GM21528 (cell line): ENCODE measurements at regions not wholly inside any gene's neighbourhood (a gene's known extent, or its start where the extent isn't known, plus 50 kb on each side); places are given as distances from the start of the nearest gene placed in this dataset.
"Not testable (repeated sequence)": the region's sequence is repeated elsewhere in the genome, so short reads cannot be mapped to it uniquely, and the experiment has no call there.

Experiments
- ATAC-seq: cut with Tn5 transposase; IDR thresholded peaks from one replicate; pipeline ENCODE4 v1.9.1; 2021; ENCODE audit warnings: mild to moderate bottlenecking, moderate library complexity; ENCODE audit not compliant: unreplicated experiment, low FRiP score

- no peak for ATAC-seq
Measured at GRCh38 chr20:58044931-58045555, 183.4 kb downstream of the ANKRD60 start.

GRCh38 chr20:58044286-58044685 is 184.2 kb downstream of the ANKRD60 start:
- no peak for ATAC-seq

- ATAC-seq, result no peak
Measured at GRCh38 chr20:58043236-58044140, 185.0 kb downstream of the ANKRD60 start.

- no peak for ATAC-seq
Measured at GRCh38 chr20:58042591-58042990, 185.9 kb downstream of the ANKRD60 start.

DNA sequence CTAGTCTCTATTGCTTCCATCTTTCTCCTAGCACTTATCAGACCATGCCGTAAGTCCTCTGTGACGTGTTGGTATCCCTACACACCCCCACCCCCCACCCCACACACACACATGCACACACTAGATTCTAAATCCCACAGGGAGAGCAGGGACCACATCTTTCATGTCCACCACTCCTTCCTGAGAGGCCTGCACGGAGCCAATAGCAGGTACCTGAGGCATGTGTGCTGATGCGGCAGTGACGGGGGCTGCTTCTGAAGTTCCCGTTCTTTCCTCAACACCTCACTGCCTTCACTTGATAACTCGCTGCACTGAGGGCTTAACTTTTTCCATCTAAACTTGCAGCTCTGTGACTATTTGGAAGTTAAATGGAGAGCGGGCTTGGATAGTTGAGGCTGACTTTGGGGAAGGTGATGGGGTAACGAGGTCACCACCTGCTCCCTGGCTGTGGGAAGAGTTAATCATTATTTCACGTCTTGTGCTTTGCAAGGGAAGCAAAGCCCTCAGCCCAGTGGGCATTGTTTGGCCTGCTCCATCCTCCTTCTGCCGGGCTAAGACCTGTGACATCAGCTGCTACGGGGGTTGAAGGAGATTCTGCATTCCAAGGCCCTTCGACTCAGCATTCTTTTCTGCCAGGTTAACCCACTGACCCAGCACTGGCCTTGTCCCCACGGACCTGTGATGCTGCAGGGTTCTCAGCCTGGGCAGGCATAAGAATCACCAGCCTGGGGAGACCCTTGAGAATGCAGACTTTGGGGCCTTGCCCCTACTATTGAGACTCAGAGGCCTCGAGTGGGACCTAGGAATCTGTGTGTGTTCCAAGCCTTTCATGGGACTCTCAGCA is 187.8 kb downstream of the ANKRD60 start:
- no peak for ATAC-seq

- no peak for ATAC-seq
Measured at GRCh38 chr20:58039274-58040092, 189.0 kb downstream of the ANKRD60 start.

GRCh38 chr20:58038123-58038654 is 190.3 kb downstream of the ANKRD60 start:
- ATAC-seq, result no peak

DNA sequence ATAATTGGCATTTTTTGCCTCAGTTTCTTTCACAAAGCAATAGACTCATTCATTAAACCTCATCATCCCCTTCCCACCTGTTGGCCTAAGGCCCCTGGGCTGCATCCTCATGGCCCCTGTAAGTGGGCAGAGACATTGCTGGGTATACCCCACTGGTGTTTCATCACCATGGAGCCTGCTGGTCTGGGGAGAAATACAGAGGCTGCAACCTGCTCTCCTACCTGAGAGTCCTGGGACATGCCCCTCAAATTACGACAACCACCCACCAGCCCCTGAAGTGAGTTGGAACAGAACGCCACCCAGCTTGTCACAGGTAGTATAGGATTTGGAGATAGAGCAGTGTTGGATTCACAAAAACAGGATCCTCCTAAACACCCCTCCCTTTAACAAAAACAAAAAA is 190.8 kb downstream of the ANKRD60 start:
- no peak for ATAC-seq

- ATAC-seq, result no peak
Measured at GRCh38 chr20:58033026-58033536, 195.4 kb downstream of the ANKRD60 start.

GRCh38 chr20:58032599-58032998 is 195.9 kb downstream of the ANKRD60 start:
- no peak for ATAC-seq

GRCh38 chr20:58031350-58031749 is 197.1 kb downstream of the ANKRD60 start:
- not testable (repeated sequence) for ATAC-seq

- ATAC-seq, result no peak
Measured at GRCh38 chr20:58028123-58028522, 200.3 kb downstream of the ANKRD60 start.

- ATAC-seq, result no peak
Measured at GRCh38 chr20:58026361-58026760, 202.1 kb downstream of the ANKRD60 start.

- no peak for ATAC-seq
Measured at GRCh38 chr20:58025233-58025632, 203.2 kb downstream of the ANKRD60 start.

- ATAC-seq, result no peak
Measured at GRCh38 chr20:58024241-58024721, 204.2 kb downstream of the ANKRD60 start.

DNA sequence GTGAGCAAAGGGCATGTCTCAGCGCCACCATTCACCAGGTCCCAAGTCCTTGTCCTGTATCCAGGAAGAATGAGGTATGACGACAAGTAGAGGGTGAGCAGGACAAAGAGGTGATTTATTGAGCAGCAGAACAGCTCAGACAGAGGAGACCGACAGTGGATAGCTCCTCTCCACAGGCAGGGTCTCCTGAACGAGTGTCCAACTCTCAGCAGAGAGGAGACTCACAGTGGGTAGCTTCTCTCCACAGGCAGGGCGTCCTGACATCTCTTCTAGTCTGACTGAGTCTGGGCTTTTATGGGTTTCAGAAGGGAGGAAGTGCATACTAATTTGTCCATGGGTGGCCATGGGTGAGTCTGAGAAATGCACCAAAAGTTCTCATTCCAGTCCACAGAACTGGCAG is 204.7 kb downstream of the ANKRD60 start:
- no peak for ATAC-seq

GRCh38 chr20:58023346-58023745 is 205.1 kb downstream of the ANKRD60 start:
- ATAC-seq, result no peak

DNA sequence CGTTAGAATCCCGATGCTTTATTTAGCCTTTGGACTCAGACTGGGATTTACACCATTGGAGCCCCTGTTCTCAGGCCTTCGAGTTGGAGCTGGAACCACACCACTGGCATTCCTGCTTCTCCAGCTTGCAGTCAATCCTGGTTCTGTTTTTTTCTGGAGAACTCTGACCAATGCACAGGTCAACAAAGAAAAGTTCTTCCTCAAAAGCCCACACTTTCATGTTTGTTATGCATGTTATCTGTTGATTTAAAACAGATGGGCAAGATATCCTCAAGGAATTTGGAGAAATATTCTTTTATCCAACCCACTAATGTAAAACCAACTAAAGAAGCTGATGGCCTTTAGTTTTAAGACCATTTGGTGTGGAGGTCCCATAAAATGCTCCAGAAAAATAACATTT is 205.7 kb downstream of the ANKRD60 start:
- no peak for ATAC-seq

DNA sequence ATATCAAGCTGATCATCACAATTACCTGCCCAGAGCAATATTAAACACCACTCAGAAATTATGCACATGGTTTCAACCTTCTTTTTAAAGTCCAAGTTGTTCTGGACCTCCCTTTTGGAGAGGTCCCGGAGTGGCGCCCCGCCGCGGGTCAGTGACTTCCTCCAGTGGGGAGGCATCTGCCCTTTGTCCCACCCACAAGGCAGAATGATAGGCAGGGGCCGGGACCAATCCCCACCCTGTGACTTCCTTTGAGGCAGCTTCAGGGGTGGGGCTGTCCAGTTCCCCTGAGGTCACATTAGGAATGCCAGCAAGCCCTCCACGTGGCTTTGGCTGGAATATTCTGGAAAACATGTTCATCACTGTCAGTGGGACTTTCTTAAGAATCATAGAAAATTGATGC is 207.0 kb downstream of the ANKRD60 start:
- no peak for ATAC-seq
